Adipose tissue (tissue), 3 donors: ENCODE measurements at regions not wholly inside any gene's neighbourhood (a gene's known extent, or its start where the extent isn't known, plus 50 kb on each side); places are given as distances from the start of the nearest gene placed in this dataset.
"Not testable (repeated sequence)": the region's sequence is repeated elsewhere in the genome, so short reads cannot be mapped to it uniquely, and the experiment has no call there.

Source experiments
- H3K27ac ChIP-seq: one replicate; pipeline ENCODE4 v1.5.1; 2013; ENCODE audit warnings: low read depth, low read length
- WGBS, 3 donors: extraction: QIAGEN DNeasy Blood & Tissue Kit; methylation state at CpG; one replicate each; pipeline ENCODE4 v1.1.7; 2013; 5-methylcytosine and 5-hydroxymethylcytosine counted together
- donor health status: healthy with polysubstance abuse.
- donor health status: Bipolar disorder and iron deficiency.
- donor health status: healthy.

GRCh38 chr9:87210658-87211057 is 263.4 kb upstream of the GAS1 start:
- WGBS, 3 donors = 76 to 99% (median 95%) methylated on average over 3 of the region's 3 CpGs

GRCh38 chr9:87211669-87212068 is 264.4 kb upstream of the GAS1 start:
- WGBS, 3 donors = 92 to 99% (median 95%) methylated on average over 2 of the region's 2 CpGs
- no peak overlapping the region for H3K27ac ChIP-seq

More at GRCh38 chr9:87210658-87211057, 263.4 kb upstream of the GAS1 start:
- not testable (repeated sequence) for H3K27ac ChIP-seq

GRCh38 chr9:87212605-87213021 is 265.3 kb upstream of the GAS1 start:
- 89 to 96% (median 90%) methylated on average over 3 of the region's 3 CpGs for WGBS, 3 donors
- H3K27ac ChIP-seq = no peak overlapping the region

GRCh38 chr9:87213948-87214347 is 266.6 kb upstream of the GAS1 start:
- H3K27ac ChIP-seq = no peak overlapping the region
- 93 to 96% (median 94%) methylated on average over 4 of the region's 4 CpGs for WGBS, 3 donors

- WGBS, 3 donors = 85 to 90% (median 88%) methylated on average over 3 of the region's 3 CpGs
- no peak overlapping the region for H3K27ac ChIP-seq
Measured at GRCh38 chr9:87214991-87215390, 267.7 kb upstream of the GAS1 start.

- H3K27ac ChIP-seq = no peak overlapping the region
- WGBS, 3 donors = 77 to 91% (median 88%) methylated on average over 4 of the region's 4 CpGs
Measured at GRCh38 chr9:87216036-87216435, 268.7 kb upstream of the GAS1 start.

- WGBS, 3 donors = 81 to 85% (median 82%) methylated on average over 5 of the region's 5 CpGs
- no peak overlapping the region for H3K27ac ChIP-seq
Measured at GRCh38 chr9:87216897-87217455, 269.7 kb upstream of the GAS1 start.

- no peak overlapping the region for H3K27ac ChIP-seq
- WGBS, 3 donors = 52 to 56% (median 55%) methylated on average over 11 of the region's 11 CpGs
Measured at GRCh38 chr9:87223392-87224246, 274.0 kb upstream of the DAPK1 start.

GRCh38 chr9:87226896-87227295 is 270.8 kb upstream of the DAPK1 start:
- 43 to 86% (median 81%) methylated on average over 1 of the region's 1 CpG for WGBS, 3 donors
- H3K27ac ChIP-seq = no peak overlapping the region

GRCh38 chr9:87227456-87227855 is 270.2 kb upstream of the DAPK1 start:
- H3K27ac ChIP-seq = no peak overlapping the region
- WGBS, 3 donors = 65 to 85% (median 85%) methylated on average over 3 of the region's 3 CpGs

GRCh38 chr9:87229108-87229507 is 268.6 kb upstream of the DAPK1 start:
- 83 to 88% (median 88%) methylated on average over 3 of the region's 3 CpGs for WGBS, 3 donors
- H3K27ac ChIP-seq = no peak overlapping the region

- WGBS, 3 donors = 76 to 78% (median 77%) methylated on average over 3 of the region's 3 CpGs
- no peak overlapping the region for H3K27ac ChIP-seq
Measured at GRCh38 chr9:87233431-87233830, 264.2 kb upstream of the DAPK1 start.

- no peak overlapping the region for H3K27ac ChIP-seq
- 69 to 73% (median 69%) methylated on average over 15 of the region's 15 CpGs for WGBS, 3 donors
Measured at GRCh38 chr9:87233899-87234455, 263.7 kb upstream of the DAPK1 start.

- H3K27ac ChIP-seq = no peak overlapping the region
- 78 to 92% (median 79%) methylated on average over 3 of the region's 3 CpGs for WGBS, 3 donors
Measured at GRCh38 chr9:87234854-87235253, 262.8 kb upstream of the DAPK1 start.

- no peak overlapping the region for H3K27ac ChIP-seq
- 32 to 91% (median 90%) methylated on average over 1 of the region's 1 CpG for WGBS, 3 donors
Measured at GRCh38 chr9:87236546-87236945, 261.1 kb upstream of the DAPK1 start.

- 77 to 84% (median 83%) methylated on average over 4 of the region's 4 CpGs for WGBS, 3 donors
- no peak overlapping the region for H3K27ac ChIP-seq
Measured at GRCh38 chr9:87237336-87237735, 260.3 kb upstream of the DAPK1 start.

- WGBS, 3 donors = 78 to 82% (median 78%) methylated on average over 5 of the region's 5 CpGs
- no peak overlapping the region for H3K27ac ChIP-seq
Measured at GRCh38 chr9:87238545-87238944, 259.1 kb upstream of the DAPK1 start.

- H3K27ac ChIP-seq = no peak overlapping the region
- WGBS, 3 donors = 35 to 63% (median 50%) methylated on average over 1 of the region's 1 CpG
Measured at GRCh38 chr9:87239312-87239711, 258.4 kb upstream of the DAPK1 start.

GRCh38 chr9:87243602-87244001 is 254.1 kb upstream of the DAPK1 start:
- whole genome bisulfite sequencing, 3 donors = 86 to 94% (median 92%) methylated on average over 2 of the region's 2 CpGs
- H3K27ac ChIP-seq = no peak overlapping the region

- no peak overlapping the region for H3K27ac ChIP-seq
- WGBS, 3 donors = 32 to 67% (median 62%) methylated on average over 4 of the region's 4 CpGs
Measured at GRCh38 chr9:87245271-87245670, 252.4 kb upstream of the DAPK1 start.
